ENCODE measurements at regions not wholly inside any gene's neighbourhood (a gene's known extent, or its start where the extent isn't known, plus 50 kb on each side); places are given as distances from the start of the nearest gene placed in this dataset.

GRCh38 chr2:109062859-109063700 lies 65.9 kb upstream of the SH3RF3 start:
- TF ChIP-seq POLR2A (IDR thresholded peaks at IDR 0.05) (no peak), POLR2AphosphoS5 (IDR thresholded peaks at IDR 0.05) (no peak), CTCF (IDR thresholded peaks at IDR 0.05) (peak in 1 of 4 experiments; percentile 8)
- Histone ChIP-seq H3K9me3 (no peaks in the 10 kb centered on the region), H3K27me3 (replicated peaks; ENCODE audit: insufficient read depth) (no peaks in the 10 kb centered on the region), H3K4me1 (replicated peaks) (no peaks in the 10 kb centered on the region), H3K4me3 (no peak overlapping the region), H3K36me3 (no peaks in the 10 kb centered on the region), H3K27ac (no peak overlapping the region)
- intact Hi-C loops (cut with DNase I), result no loop called here
- DNase-seq (ENCODE audit: low spot score), result peak; percentile 13
- WGBS, result 48% methylated on average over 18 of the region's 19 CpGs

GRCh38 chr2:109062145-109062858 lies 66.7 kb upstream of the SH3RF3 start:
- H3K9me3 ChIP-seq, result no peaks in the 10 kb centered on the region
- H3K4me1 ChIP-seq (replicated peaks), result no peaks in the 10 kb centered on the region
- no peak overlapping the region for H3K27ac ChIP-seq
- TF ChIP-seq POLR2AphosphoS5 (IDR thresholded peaks at IDR 0.05), result no peak
- no peak for TF ChIP-seq CTCF (IDR thresholded peaks at IDR 0.05)
- no peak for TF ChIP-seq POLR2A (IDR thresholded peaks at IDR 0.05)
- H3K36me3 ChIP-seq, result no peaks in the 10 kb centered on the region
- intact Hi-C loops (cut with DNase I), result no loop called here
- H3K27me3 ChIP-seq (replicated peaks; ENCODE audit: insufficient read depth), result no peaks in the 10 kb centered on the region
- DNase-seq (ENCODE audit: low spot score), result no peak
- whole genome bisulfite sequencing, result 71% methylated on average over 7 of the region's 7 CpGs
- no peak overlapping the region for H3K4me3 ChIP-seq

GRCh38 chr2:109061736-109062135 lies 67.3 kb upstream of the SH3RF3 start:
- H3K27me3 ChIP-seq (replicated peaks; ENCODE audit: insufficient read depth), result no peaks in the 10 kb centered on the region
- H3K36me3 ChIP-seq, result no peaks in the 10 kb centered on the region
- 93% methylated on average over 4 of the region's 4 CpGs for WGBS
- TF ChIP-seq POLR2AphosphoS5 (IDR thresholded peaks at IDR 0.05) (no peak), CTCF (IDR thresholded peaks at IDR 0.05) (no peak), POLR2A (IDR thresholded peaks at IDR 0.05) (no peak)
- intact Hi-C loops (cut with DNase I), result no loop called here
- no peaks in the 10 kb centered on the region for H3K4me1 ChIP-seq (replicated peaks)
- no peak overlapping the region for H3K4me3 ChIP-seq
- H3K9me3 ChIP-seq, result no peaks in the 10 kb centered on the region
- no peak overlapping the region for H3K27ac ChIP-seq
- DNase-seq (ENCODE audit: low spot score), result no peak

- no peaks in the 10 kb centered on the region for H3K4me1 ChIP-seq (replicated peaks)
- H3K27ac ChIP-seq, result no peak overlapping the region
- intact Hi-C loops (cut with DNase I), result no loop called here
- H3K4me3 ChIP-seq, result no peak overlapping the region
- no peak for TF ChIP-seq CTCF (IDR thresholded peaks at IDR 0.05)
- no peak for TF ChIP-seq POLR2AphosphoS5 (IDR thresholded peaks at IDR 0.05)
- TF ChIP-seq POLR2A (IDR thresholded peaks at IDR 0.05), result no peak
- H3K9me3 ChIP-seq, result no peaks in the 10 kb centered on the region
- H3K36me3 ChIP-seq, result no peaks in the 10 kb centered on the region
- DNase-seq (ENCODE audit: low spot score), result no peak
- WGBS, result 74% methylated on average over 3 of the region's 3 CpGs
- H3K27me3 ChIP-seq (replicated peaks; ENCODE audit: insufficient read depth), result no peaks in the 10 kb centered on the region
These were observed 68.5 kb upstream of the SH3RF3 start for GRCh38 chr2:109060496-109060895.
